CD4-positive, CD25-positive, alpha-beta regulatory T cell (primary cell): ENCODE measurements at regions not wholly inside any gene's neighbourhood (a gene's known extent, or its start where the extent isn't known, plus 50 kb on each side); places are given as distances from the start of the nearest gene placed in this dataset.
A peak's percentile ranks its signal among the peaks of the same experiment; 100 is the strongest.

ENCODE experiments used
- ATAC-seq, 2 donors: fragments of 150-1000 bp; cut with Tn5 transposase; one replicate each; pipeline ENCODE4 v1.10.0; 2021; ENCODE audit warnings: low read depth in 2 of 2, moderate number of reproducible peaks in 2 of 2, moderate library complexity in 1 of 2
- DNase-seq, 3 donors: peaks; one replicate each; pipeline versions ENCODE4 v3.0.0 to v3.0.0-alpha.2; 2012 to 2022; ENCODE audit warnings: mixed read lengths in 1 of 3
- H3K27ac ChIP-seq: one replicate; pipeline ENCODE4 v1.7.0; 2013; ENCODE audit warnings: mild to moderate bottlenecking, low read length; ENCODE audit not compliant: insufficient read depth, poor library complexity, severe bottlenecking
- H3K27me3 ChIP-seq: one replicate; pipeline ENCODE4 v1.7.0; 2013; ENCODE audit warnings: low read length; ENCODE audit not compliant: control insufficient read depth, insufficient read depth
- H3K36me3 ChIP-seq: one replicate; pipeline ENCODE4 v1.7.0; 2013; ENCODE audit warnings: mild to moderate bottlenecking, low read length, moderate library complexity; ENCODE audit not compliant: control insufficient read depth, insufficient read depth
- H3K4me1 ChIP-seq: 2 replicates; pipeline ENCODE4 v1.7.0; 2013; ENCODE audit warnings: mild to moderate bottlenecking, low read length; ENCODE audit not compliant: insufficient read depth, control insufficient read depth, poor library complexity, severe bottlenecking
- H3K4me3 ChIP-seq: one replicate; pipeline ENCODE4 v1.7.0; 2013; ENCODE audit warnings: low read depth, mild to moderate bottlenecking, low read length, moderate library complexity
- H3K9me3 ChIP-seq, 2 experiments: 1 replicate in 1 of 2; 2 replicates in 1 of 2; pipeline ENCODE4 v1.7.0; 2013; ENCODE audit warnings: low read length in 2 of 2, mild to moderate bottlenecking in 1 of 2, moderate library complexity in 1 of 2; ENCODE audit not compliant: control insufficient read depth in 2 of 2
- H3K27ac Mint-ChIP-seq, 3 donors: one replicate each; pipeline ENCODE4 v1.8.0; 2020 to 2022; ENCODE audit warnings: mild to moderate bottlenecking in 3 of 3, mixed read lengths in 3 of 3, moderate library complexity in 2 of 3
- H3K27me3 Mint-ChIP-seq: one replicate; pipeline ENCODE4 v1.8.0; 2022; ENCODE audit warnings: mild to moderate bottlenecking, mixed read lengths
- H3K36me3 Mint-ChIP-seq: one replicate; pipeline ENCODE4 v1.8.0; 2020; ENCODE audit warnings: mixed read lengths
- H3K4me1 Mint-ChIP-seq, 4 donors: one replicate each; pipeline ENCODE4 v1.8.0; 2020 to 2022; ENCODE audit warnings: mixed read lengths in 4 of 4, mild to moderate bottlenecking in 1 of 4
- H3K4me3 Mint-ChIP-seq, 4 donors: one replicate each; pipeline ENCODE4 v1.8.0; 2020 to 2022; ENCODE audit warnings: mild to moderate bottlenecking in 4 of 4, mixed read lengths in 4 of 4, moderate library complexity in 3 of 4
- H3K9me3 Mint-ChIP-seq, 7 donors: one replicate each; pipeline ENCODE4 v1.8.0; 2020 to 2022; ENCODE audit warnings: mixed read lengths in 7 of 7, mild to moderate bottlenecking in 3 of 7, moderate library complexity in 2 of 7

- no peaks in the 10 kb centered on the region for H3K36me3 ChIP-seq
- peaks cover 5% of the 10 kb centered on the region for H3K27me3 Mint-ChIP-seq
- ATAC-seq, result no peak
- no peak overlapping the region for H3K27ac ChIP-seq
- H3K9me3 Mint-ChIP-seq, result peaks cover 0 to 8% (median 2%) of the 10 kb centered on the region in 7 donors
- no peak overlapping the region for H3K27ac Mint-ChIP-seq
- no peak overlapping the region for H3K4me3 Mint-ChIP-seq
- no peaks in the 10 kb centered on the region for H3K36me3 Mint-ChIP-seq
- peak in 1 of 3 donors; percentile 56 for DNase-seq
- H3K4me1 Mint-ChIP-seq, result no peaks in the 10 kb centered on the region
- H3K4me1 ChIP-seq, result no peaks in the 10 kb centered on the region
- H3K4me3 ChIP-seq, result no peak overlapping the region
- no peaks in the 10 kb centered on the region for H3K27me3 ChIP-seq
- no peaks in the 10 kb centered on the region for H3K9me3 ChIP-seq
Measured at GRCh38 chr6:132937466-132937906, 123.1 kb downstream of the RPS12 start.

- no peaks in the 10 kb centered on the region for H3K4me1 Mint-ChIP-seq
- H3K27ac Mint-ChIP-seq, result no peak overlapping the region
- DNase-seq, result no peak
- Histone ChIP-seq H3K9me3 (no peaks in the 10 kb centered on the region), H3K27me3 (no peaks in the 10 kb centered on the region), H3K4me3 (no peak overlapping the region), H3K36me3 (no peaks in the 10 kb centered on the region), H3K4me1 (no peaks in the 10 kb centered on the region), H3K27ac (no peak overlapping the region)
- no peak overlapping the region for H3K4me3 Mint-ChIP-seq
- no peak for ATAC-seq
- peaks cover 0 to 2% (median 0%) of the 10 kb centered on the region in 7 donors for H3K9me3 Mint-ChIP-seq
- H3K27me3 Mint-ChIP-seq, result peaks cover 5% of the 10 kb centered on the region
- no peaks in the 10 kb centered on the region for H3K36me3 Mint-ChIP-seq
Measured at GRCh38 chr6:132948889-132949288, 134.5 kb downstream of the RPS12 start.

GRCh38 chr6:132950566-132950965 is 136.2 kb downstream of the RPS12 start:
- Histone ChIP-seq H3K27me3 (peaks cover 2% of the 10 kb centered on the region), H3K4me3 (no peak overlapping the region), H3K27ac (no peak overlapping the region), H3K4me1 (no peaks in the 10 kb centered on the region), H3K36me3 (no peaks in the 10 kb centered on the region), H3K9me3 (no peaks in the 10 kb centered on the region)
- Mint-ChIP-seq H3K27me3 (no peaks in the 10 kb centered on the region), H3K4me3 (no peak overlapping the region), H3K36me3 (no peaks in the 10 kb centered on the region), H3K9me3 (no peaks in the 10 kb centered on the region), H3K4me1 (no peaks in the 10 kb centered on the region), H3K27ac (no peak overlapping the region)
- DNase-seq (no peak), ATAC-seq (no peak)

- H3K36me3 ChIP-seq, result no peaks in the 10 kb centered on the region
- peaks cover 2% of the 10 kb centered on the region for H3K27me3 ChIP-seq
- no peak overlapping the region for H3K27ac ChIP-seq
- no peak for ATAC-seq
- Mint-ChIP-seq H3K4me1 (no peaks in the 10 kb centered on the region), H3K9me3 (no peaks in the 10 kb centered on the region), H3K27ac (peak overlapping the region in 1 of 3 donors; percentile 17), H3K4me3 (no peak overlapping the region), H3K27me3 (no peaks in the 10 kb centered on the region), H3K36me3 (no peaks in the 10 kb centered on the region)
- H3K4me3 ChIP-seq, result no peak overlapping the region
- H3K9me3 ChIP-seq, result no peaks in the 10 kb centered on the region
- H3K4me1 ChIP-seq, result no peaks in the 10 kb centered on the region
- no peak for DNase-seq
Measured at GRCh38 chr6:132952031-132952867, 137.9 kb downstream of the RPS12 start.

- Mint-ChIP-seq H3K27me3 (no peaks in the 10 kb centered on the region), H3K27ac (no peak overlapping the region), H3K9me3 (no peaks in the 10 kb centered on the region), H3K4me1 (no peaks in the 10 kb centered on the region), H3K4me3 (no peak overlapping the region), H3K36me3 (no peaks in the 10 kb centered on the region)
- ATAC-seq, result no peak
- no peak for DNase-seq
- Histone ChIP-seq H3K27me3 (peaks cover 2% of the 10 kb centered on the region), H3K4me3 (no peak overlapping the region), H3K4me1 (no peaks in the 10 kb centered on the region), H3K36me3 (no peaks in the 10 kb centered on the region), H3K9me3 (no peaks in the 10 kb centered on the region), H3K27ac (no peak overlapping the region)
Measured at GRCh38 chr6:132952986-132953385, 138.6 kb downstream of the RPS12 start.

GRCh38 chr6:132954222-132954621 is 139.9 kb downstream of the RPS12 start:
- H3K27me3 Mint-ChIP-seq, result peaks cover 5% of the 10 kb centered on the region
- no peaks in the 10 kb centered on the region for H3K4me1 Mint-ChIP-seq

GRCh38 chr6:132954936-132955335 is 140.6 kb downstream of the RPS12 start:
- no peaks in the 10 kb centered on the region for H3K4me1 Mint-ChIP-seq
- Histone ChIP-seq H3K27me3 (peaks cover 5% of the 10 kb centered on the region), H3K36me3 (no peaks in the 10 kb centered on the region), H3K4me3 (no peak overlapping the region), H3K4me1 (no peaks in the 10 kb centered on the region), H3K27ac (no peak overlapping the region), H3K9me3 (no peaks in the 10 kb centered on the region)
- peaks cover 7% of the 10 kb centered on the region for H3K27me3 Mint-ChIP-seq
- H3K4me3 Mint-ChIP-seq, result no peak overlapping the region
- ATAC-seq, result no peak
- H3K36me3 Mint-ChIP-seq, result no peaks in the 10 kb centered on the region
- no peak overlapping the region for H3K27ac Mint-ChIP-seq
- no peak for DNase-seq
- no peaks in the 10 kb centered on the region for H3K9me3 Mint-ChIP-seq

More at GRCh38 chr6:132954222-132954621, 139.9 kb downstream of the RPS12 start:
- ATAC-seq, result no peak
- Histone ChIP-seq H3K4me1 (no peaks in the 10 kb centered on the region), H3K36me3 (no peaks in the 10 kb centered on the region), H3K27me3 (peaks cover 5% of the 10 kb centered on the region), H3K27ac (no peak overlapping the region), H3K4me3 (no peak overlapping the region), H3K9me3 (no peaks in the 10 kb centered on the region)
- DNase-seq, result no peak
- Mint-ChIP-seq H3K36me3 (no peaks in the 10 kb centered on the region), H3K9me3 (no peaks in the 10 kb centered on the region), H3K4me3 (no peak overlapping the region), H3K27ac (no peak overlapping the region)
